Glomerular endothelial cell (primary cell): ENCODE measurements at regions not wholly inside any gene's neighbourhood (a gene's known extent, or its start where the extent isn't known, plus 50 kb on each side); places are given as distances from the start of the nearest gene placed in this dataset.
"Not testable (repeated sequence)": the region's sequence is repeated elsewhere in the genome, so short reads cannot be mapped to it uniquely, and the experiment has no call there.

ENCODE experiments used
- DNase-seq: peaks from one replicate; pipeline ENCODE4 v3.0.0-alpha.2; 2011; ENCODE audit warnings: low read depth, low spot score; ENCODE audit errors: extremely low read depth

- DNase-seq, result no peak
Observed at GRCh38 chr2:53610260-53610659, 157.3 kb upstream of the CHAC2 start.

GRCh38 chr2:53609551-53609950 lies 158.1 kb upstream of the CHAC2 start:
- DNase-seq, result no peak

DNA sequence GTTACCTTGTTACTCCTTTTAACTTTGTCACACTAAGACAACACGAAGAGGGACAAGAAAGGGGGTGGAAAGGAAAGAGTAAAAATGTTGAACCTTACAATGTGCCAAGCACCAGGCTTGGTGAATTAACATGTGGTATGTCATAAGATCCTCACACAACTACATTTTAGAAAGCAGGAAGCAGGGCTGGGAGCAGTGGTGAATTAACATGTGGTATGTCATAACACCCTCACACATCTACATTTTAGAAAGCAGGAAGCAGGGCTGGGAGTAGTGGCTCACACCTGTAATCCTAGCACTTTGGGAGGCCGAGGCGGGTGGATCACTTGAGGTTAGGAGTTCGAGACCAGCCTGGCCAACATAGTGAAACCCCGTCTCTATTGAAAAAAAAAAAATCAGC lies 159.3 kb upstream of the CHAC2 start:
- DNase-seq, result no peak

DNA sequence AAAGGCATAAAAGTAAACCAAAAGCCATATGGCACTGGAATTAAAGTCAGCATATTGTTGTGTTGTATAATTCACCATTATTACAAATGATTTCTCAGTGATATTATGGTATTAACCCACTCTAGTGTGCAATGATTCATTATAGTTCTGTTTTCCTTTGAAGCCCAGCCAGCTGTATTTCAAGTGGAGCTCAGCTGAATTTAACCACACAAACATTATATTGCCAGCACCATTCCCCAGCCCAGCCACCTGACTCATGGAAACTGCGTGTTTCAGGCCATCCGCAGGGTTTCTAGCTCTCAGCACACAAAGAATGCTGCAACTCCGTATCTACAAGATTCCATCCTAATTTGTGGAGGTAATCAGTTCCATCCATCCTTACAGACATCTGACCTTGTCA lies 166.8 kb upstream of the CHAC2 start:
- no peak for DNase-seq

DNA sequence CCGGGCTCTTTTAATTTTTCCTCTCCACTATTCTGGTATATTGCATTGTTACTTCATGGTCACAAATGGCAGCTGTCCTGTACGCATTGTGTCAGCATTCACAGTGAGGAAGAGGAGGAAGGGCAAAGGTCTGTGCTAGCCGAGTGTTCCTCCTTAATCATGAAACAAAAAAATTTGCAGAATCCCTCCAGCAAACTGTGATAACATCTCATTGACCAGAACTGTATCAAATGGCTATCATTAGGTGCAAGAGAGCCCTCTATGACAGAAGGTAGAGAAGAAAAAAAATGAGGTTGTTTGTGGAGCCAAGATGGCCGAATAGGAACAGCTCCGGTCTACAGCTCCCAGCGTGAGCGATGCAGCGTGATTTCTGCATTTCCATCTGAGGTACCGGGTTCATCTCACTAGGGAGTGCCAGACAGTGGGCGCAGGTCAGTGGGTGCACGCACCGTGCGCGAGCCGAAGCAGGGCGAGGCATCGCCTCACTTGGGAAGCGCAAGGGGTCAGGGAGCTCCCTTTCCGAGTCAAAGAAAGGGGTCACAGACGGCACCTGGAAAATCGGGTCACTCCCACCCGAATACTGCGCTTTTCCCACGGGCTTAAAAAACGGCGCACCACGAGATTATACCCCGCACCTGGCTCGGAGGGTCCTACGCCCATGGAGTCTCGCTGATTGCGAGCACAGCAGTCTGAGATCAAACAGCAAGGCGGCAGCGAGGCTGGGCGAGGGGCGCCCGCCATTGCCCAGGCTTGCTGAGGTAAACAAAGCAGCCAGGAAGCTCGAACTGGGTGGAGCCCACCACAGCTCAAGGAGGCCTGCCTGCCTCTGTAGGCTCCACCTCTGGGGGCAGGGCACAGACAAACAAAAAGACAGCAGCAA lies 180.6 kb upstream of the CHAC2 start:
- not testable (repeated sequence) for DNase-seq

DNA sequence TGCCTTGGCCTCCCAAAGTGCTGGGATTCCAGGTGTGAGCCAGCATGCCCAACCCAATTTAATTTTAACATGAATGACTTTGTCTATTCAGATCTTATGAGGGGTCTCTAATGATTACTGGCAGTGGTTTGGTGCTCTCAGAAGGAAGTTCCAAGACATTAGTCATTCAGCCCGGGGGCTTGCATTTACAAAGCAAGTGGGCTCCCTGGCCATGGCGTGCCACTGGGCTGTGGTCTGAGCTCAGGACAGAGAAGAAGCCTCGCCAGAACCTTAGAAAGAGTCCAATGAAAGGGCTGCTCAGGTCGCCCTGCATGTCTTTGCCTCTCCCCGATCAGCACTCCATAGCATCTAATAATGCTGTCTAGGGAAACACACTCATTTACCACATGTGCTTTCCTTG lies 182.6 kb upstream of the CHAC2 start:
- no peak for DNase-seq

DNA sequence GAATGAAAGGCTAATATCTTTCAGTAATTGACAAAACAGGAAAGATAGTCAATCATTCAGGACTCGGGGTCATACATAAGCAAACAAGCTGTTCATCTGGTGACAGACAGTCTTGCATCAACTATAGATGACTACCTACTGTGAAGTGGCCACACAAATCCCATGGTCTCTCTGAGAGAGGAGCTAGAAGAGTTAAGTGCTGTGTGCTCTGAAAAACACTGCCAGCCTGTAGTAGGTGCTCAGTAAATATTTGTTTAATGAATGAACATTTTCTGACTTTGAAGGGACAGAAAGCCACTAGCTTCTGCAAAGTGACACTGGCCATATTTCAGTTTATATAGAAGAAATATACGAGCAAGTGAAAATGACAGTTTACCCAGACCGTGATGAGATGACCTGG lies 184.0 kb upstream of the CHAC2 start:
- no peak for DNase-seq

GRCh38 chr2:53582556-53582955 lies 185.0 kb upstream of the CHAC2 start:
- DNase-seq, result no peak

DNA sequence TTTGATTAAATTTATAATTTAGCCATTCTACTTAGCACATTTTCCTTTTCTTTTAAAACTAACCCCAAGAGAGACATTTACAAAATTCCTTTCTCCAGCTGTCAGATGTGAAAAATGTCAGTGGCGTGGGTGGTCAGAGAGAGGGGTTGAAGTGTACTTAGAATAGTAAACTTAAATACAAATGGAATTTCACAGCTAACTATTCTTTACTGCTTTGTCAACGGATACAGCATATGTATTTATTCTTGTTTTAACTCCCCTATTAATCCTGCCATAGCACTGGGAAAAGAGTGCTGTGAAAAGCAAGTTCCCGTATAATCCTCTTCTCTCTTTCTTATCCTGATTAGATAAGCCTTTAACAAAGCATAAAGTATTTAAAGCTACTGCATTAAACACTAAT lies 191.4 kb upstream of the CHAC2 start:
- DNase-seq, result no peak

DNA sequence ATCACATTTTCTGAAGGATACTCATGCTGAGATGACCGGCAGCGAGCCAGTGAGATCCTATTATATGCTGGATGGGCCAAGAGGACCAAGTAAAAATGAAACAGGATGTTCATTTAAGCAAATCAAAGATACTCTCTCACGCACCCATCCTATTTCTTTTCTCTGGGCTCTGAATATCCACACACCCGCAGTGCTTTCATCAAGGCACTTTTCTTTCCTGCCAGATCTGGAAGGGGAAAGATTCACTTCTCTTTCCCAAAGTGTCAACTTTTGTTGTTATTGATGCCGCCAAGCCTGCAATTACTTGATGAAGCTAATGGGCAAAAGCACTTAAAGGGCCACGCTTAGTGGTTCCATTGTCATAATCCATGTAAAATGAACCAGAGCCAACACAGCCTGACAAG lies 191.9 kb upstream of the CHAC2 start:
- DNase-seq, result no peak

- no peak for DNase-seq
Observed at GRCh38 chr2:53572696-53573095, 194.9 kb upstream of the CHAC2 start.

DNA sequence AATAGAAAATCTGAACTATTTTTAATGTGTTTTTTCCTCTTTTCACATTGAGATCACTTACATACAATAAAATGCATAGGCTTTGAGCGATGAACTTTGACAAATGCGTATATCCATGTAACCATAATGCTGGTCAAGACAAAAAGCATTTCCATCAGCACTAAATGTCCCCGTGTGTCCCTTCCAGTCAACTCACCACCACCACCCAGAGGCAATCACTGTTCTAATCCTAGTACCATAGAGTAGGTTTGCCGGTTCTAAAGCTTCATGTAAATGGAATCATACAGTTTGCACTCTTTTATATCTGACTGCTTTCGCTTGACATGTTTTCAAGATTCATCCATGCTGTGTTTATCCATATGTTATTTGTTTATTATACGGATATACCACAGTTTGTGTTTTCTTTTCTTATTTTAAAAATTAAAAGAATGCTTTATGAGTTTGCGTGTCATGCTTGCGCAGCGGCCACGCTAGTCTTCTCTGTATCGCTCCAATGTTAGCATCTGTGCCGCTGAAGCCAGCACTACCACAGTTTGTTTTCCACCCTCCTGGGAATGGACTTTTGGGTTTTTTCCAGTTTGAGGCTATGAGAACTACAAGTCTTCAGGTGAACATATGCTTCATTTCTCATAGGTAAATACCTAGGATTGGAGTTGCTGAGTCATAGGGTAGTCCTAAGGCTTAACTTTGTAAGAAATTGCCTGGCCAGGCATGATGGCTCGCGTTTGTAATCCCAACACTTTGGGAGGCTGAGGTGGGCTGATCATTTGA lies 197.5 kb upstream of the CHAC2 start:
- no peak for DNase-seq

GRCh38 chr2:53568469-53568868 lies 199.1 kb upstream of the CHAC2 start:
- no peak for DNase-seq

- DNase-seq, result no peak
Observed at GRCh38 chr2:53567073-53567472, 200.5 kb upstream of the CHAC2 start.

GRCh38 chr2:53562407-53562806 lies 205.2 kb upstream of the CHAC2 start:
- no peak for DNase-seq

- DNase-seq, result no peak
Observed at GRCh38 chr2:53561155-53561554, 206.4 kb upstream of the CHAC2 start.

DNA sequence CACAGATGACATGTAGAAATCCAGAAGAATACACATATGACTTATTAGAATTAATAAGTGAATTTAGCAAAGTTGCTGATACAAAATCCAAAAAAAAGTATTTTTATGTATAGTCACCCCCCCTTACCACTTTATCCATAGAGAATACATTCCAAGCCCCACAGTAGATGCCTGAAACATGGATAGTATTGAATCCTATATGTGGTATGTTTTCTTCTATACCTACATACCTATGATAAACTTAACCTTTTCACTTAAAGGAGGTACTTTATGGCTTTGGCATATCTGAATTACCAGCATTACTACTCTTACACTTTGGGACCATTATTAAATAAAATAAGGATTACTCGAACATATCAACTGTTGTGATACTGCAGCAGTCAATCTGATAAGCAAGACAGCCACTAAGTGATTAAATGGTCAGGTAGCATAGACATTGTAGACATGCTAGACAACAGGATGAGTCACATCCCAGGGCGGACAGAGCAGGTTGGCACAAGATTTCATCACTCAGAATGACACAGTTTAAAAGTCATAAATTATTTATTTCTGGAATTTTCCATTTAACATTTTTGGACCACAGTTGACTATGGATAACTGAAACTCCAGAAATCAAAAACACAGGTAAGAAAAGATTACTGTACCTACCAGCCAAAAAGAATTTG lies 208.2 kb upstream of the CHAC2 start:
- DNase-seq, result no peak

- DNase-seq, result no peak
Observed at GRCh38 chr2:53558867-53559266, 208.7 kb upstream of the CHAC2 start.

DNA sequence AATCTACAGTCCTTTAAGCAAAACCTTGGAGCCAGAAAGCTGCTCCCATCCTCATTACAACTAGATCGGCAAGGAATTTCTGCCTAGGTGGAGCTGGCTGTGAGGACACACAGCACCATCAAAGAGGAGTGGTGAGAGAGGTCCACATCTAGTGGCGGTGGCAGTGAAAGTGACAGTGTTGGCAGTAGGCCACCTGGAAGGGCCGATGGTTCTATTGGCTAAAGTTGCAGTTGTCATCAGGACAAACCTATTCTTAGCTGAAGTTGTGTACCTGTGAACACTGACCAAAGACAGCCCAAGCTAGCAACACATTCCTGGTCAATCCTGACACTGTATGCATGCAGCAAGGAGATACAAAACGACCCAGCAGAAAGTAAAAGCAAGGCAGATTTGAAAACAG lies 218.1 kb upstream of the CHAC2 start:
- DNase-seq, result no peak

GRCh38 chr2:53545604-53546003 lies 222.0 kb upstream of the CHAC2 start:
- no peak for DNase-seq

DNA sequence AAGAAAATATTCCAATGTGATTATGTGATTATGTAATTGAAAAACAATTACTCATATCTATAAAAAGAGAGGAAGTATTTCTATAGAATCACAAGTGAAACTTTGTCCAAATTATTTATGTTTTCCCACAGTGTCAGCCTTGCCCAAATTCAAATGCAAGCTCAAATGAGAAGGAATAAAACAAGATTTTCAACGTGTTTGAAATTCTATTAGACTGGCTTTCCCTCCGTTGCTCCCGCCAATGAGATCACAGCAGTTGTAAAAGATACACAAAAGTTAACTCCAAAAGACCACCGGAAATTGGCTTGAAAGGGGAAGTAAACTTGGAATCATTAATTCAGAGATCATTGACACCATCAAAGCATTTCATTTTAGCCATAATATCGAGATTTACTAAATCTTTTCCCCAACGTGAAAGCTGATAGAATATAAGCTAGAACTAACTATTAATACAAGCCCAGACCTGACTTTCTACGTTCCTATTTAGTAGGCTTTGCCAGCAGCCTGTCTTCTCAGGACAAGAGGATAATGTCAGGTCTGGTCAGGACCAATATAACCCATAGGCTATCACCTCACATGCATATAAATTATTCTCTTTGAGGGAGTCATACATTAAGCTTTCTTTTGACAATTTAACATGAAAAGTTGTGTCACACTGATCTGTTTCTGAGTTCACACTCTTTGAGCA lies 222.6 kb upstream of the CHAC2 start:
- no peak for DNase-seq
